Inflammatory macrophage treated with lipopolysaccharide for 1 hour (primary cell): ENCODE measurements at regions not wholly inside any gene's neighbourhood (a gene's known extent, or its start where the extent isn't known, plus 50 kb on each side); places are given as distances from the start of the nearest gene placed in this dataset.

Experiments
- DNase-seq, 2 donors: peaks; one replicate each; pipeline ENCODE4 v3.0.0-alpha.2; 2020 to 2022

DNA sequence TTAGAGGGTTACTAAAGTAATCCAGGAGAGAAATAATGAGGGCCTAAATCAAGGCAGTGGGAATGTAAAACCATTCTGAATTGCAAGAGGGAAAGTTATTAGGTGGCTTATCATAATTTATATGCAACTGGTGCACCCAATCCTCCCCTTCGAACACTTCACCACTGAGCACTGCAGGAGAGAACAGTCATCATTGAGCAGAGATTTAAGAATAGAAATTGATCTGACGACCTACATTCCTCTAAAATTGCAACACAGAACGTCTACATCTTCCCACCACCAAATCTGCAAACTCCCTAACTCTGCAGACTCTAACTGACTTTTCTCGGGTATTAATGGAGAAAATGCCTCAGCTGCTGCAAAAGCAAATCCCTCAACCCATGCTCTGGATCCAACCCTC lies 138.5 kb upstream of the CDH20 start:
- DNase-seq = no peak

GRCh38 chr18:61196750-61197149 lies 136.5 kb upstream of the CDH20 start:
- no peak for DNase-seq

DNA sequence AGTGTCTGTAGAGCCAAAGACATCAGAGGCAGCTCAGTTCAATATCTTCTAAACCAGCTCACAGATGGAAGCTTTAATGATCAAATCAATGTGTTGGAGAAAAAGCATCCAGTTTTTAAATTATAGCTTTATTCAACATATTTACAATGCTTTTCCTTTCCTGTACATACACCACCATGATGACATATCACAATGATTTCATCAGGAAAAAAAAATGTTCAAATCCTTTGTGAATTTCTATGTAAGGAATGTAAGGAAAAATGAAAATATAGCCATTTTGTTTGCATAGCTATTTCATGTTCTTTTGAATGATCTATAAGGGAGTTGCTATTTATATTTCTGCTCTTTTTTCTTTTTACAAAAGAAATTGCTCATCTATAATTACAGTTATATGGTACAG lies 134.7 kb upstream of the CDH20 start:
- no peak for DNase-seq

- no peak for DNase-seq
Observed at GRCh38 chr18:61199171-61199848, 133.9 kb upstream of the CDH20 start.

- DNase-seq = no peak
Observed at GRCh38 chr18:61201511-61201910, 131.7 kb upstream of the CDH20 start.

DNA sequence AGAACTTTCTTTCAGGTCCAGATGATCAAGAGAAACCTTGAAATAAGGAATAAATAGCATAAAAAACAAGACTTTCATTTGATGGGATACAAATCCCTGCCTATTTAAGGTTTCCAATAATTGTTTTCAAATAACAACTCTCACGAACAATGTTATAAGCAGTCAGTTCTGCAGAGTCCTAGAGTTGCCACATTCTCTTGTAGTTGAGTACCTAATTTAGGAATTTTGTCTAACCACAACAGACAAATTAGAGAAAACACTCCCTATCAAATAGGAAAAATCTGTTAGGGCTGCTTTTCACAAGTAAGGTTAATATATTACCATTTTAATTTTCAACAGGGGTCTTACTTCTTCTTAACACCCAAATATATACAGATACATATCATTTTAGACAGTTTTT lies 130.1 kb upstream of the CDH20 start:
- DNase-seq = no peak

- no peak for DNase-seq
Observed at GRCh38 chr18:61209801-61210200, 123.4 kb upstream of the CDH20 start.

DNA sequence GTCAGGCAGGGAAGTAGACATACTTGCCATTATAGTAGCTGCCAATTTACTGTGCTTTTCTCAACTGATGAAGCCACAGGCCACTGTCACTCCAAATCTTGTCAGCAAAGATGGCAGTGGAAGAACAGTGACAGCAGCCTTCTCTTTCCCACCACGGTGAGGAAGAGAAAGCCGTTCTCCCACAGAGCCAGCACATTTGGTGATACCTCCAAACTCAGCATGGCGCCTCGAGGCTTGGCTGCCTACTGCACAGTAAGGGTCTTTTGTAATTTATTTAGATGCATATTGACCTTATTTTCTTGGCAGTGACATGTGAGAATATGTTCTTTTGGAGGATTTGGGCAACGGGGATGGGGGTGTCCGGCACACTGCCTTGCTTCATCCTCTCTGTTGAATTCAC lies 117.2 kb upstream of the CDH20 start:
- no peak for DNase-seq

- DNase-seq = no peak
Observed at GRCh38 chr18:61222206-61222605, 111.0 kb upstream of the CDH20 start.

GRCh38 chr18:61225336-61225735 lies 107.9 kb upstream of the CDH20 start:
- DNase-seq = no peak

- DNase-seq = no peak
Observed at GRCh38 chr18:61236356-61237057, 96.7 kb upstream of the CDH20 start.

DNA sequence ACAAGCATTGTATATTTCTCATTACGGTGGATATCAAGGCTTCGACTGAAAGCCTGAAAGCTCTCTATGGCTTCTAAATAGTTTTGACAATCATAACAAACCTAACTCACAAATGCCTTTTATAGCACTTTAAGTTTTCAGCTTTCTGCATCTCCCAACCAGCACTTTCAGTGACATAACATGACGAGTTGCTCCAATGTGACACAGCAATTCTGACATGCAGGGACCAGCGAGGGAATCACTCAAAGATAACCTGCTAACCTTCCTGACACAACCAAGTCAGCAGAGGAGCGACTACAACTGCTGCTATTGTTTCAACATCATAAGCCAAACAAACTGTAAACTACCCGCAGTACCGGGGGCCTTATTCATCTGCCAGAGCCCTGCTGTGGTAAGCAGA lies 95.7 kb upstream of the CDH20 start:
- no peak for DNase-seq

GRCh38 chr18:61239051-61239450 lies 94.2 kb upstream of the CDH20 start:
- DNase-seq = no peak

DNA sequence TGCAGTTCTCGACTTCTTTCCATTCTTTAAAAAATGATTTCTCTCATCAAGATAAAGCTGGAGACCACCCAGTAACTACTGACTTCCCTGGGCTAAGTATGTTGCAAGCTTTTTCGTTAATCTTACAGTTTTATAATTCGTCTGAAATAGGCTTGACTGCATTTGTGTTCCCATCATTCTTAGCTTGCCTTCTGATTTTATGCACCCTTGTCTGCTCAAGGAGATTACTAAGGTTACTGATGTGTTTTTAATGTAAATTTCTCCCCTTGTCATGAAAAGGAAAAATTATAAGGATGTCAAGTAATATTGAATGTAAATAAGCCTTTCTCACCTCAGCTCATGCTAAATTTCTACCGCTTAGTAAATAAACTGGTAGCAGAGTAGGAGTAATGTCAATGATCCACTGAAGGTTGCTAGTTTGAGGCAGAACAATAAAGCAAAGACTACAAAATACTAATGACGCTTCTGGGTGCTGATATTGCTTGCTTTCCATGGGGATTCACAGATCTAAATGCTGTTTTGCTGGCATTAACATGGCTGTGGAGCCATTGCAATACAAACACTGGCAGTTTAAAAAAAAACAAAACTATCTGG lies 91.9 kb upstream of the CDH20 start:
- DNase-seq = no peak

DNA sequence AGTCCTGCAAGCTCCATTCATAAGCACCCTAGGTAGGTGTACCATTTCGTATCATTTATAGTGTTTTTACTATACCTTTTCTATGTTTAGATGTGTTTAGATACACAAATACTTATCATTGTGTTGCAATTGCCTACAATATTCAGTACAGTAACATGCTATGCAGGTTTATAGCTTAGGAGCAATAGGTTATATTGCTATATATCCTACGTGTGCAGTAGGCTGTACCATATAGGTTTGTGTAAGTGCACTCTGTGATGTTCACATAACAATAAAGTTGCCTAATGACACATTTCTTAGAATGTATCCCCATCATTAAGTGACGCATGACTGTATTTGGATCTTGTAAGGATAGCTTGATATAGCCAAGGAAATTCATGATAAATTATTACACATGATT lies 88.6 kb upstream of the CDH20 start:
- no peak for DNase-seq

GRCh38 chr18:61245276-61245675 lies 88.0 kb upstream of the CDH20 start:
- DNase-seq = no peak

- DNase-seq = no peak
Observed at GRCh38 chr18:61248589-61248988, 84.6 kb upstream of the CDH20 start.

DNA sequence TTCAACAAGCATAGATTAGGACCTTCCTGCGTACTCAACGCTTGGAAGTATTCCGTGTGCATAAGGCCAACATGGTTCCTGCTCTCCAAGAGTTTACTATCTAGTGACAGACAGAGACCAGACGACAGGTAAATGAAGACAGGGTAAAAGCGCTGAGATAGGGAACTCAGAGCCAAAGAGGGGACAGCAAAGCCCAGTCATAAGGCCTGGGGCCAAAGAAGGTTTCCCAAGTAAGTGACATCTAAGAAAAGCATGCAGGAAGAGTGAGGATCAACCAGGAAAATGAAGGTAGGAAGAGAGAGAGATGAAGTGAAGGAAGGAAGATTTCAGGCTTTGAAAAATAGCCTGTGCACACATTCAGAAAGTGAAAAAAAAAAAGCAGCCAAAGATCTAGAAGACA lies 76.9 kb upstream of the CDH20 start:
- DNase-seq = no peak

- DNase-seq = no peak
Observed at GRCh38 chr18:61261870-61262269, 71.4 kb upstream of the CDH20 start.

DNA sequence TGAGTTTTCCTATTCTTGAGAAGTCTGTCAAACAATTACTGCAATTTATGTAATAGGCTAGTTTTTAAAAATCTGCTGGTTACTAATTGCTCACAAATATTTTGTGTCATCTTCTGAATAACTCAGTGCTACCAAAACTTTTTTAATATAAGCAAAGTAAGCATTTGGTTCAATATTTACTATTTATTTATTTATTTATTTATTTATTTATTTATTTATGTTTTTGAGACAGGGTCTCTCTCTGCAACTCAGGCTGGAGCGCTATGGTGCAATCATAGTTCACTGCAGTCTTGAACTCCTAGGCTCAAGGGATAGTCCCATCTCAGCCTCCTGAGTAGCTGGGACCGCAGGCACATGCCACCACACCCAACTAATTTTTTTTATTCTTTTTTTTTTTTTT lies 60.4 kb upstream of the CDH20 start:
- DNase-seq = no peak

- no peak for DNase-seq
Observed at GRCh38 chr18:61273533-61273932, 59.7 kb upstream of the CDH20 start.

GRCh38 chr18:61274416-61274960 lies 58.7 kb upstream of the CDH20 start:
- DNase-seq = no peak

DNA sequence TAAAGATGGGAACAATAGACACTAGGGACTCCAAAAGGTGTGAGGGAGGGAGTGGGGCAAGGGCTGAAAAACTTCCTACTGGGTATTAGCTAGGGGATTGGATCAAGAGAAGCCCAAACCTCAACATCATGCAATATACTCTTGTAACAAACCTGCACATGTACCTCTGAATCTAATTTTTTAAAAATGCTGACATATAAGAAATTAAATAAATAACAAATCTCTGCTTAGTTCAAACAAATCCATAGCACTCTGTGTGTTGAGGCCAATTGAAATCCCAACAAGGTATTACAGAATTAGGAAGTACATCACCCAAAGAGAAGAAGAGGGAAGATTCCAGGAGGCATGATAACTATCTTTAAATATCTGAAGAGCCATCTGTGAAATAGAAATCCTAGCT lies 55.4 kb upstream of the CDH20 start:
- DNase-seq = no peak

- DNase-seq = no peak
Observed at GRCh38 chr18:61281431-61281830, 51.8 kb upstream of the CDH20 start.
